A549 (cell line): ENCODE measurements at regions not wholly inside any gene's neighbourhood (a gene's known extent, or its start where the extent isn't known, plus 50 kb on each side); places are given as distances from the start of the nearest gene placed in this dataset.

Experiments used
- CBX2 ChIP-seq: fragments of 200-600 bp; sonication (generic); IDR thresholded peaks from 2 replicates; pipeline ENCODE4 v1.6.1; 2016; ENCODE audit warnings: low read depth, mild to moderate bottlenecking, borderline replicate concordance
- CEBPB ChIP-seq, 2 experiments: fragments of >200 bp in 1 of 2; sonication (Bioruptor Twin) in 1 of 2; formaldehyde crosslinking in 1 of 2; IDR thresholded peaks; 2 replicates each; pipeline ENCODE4 v1.6.1; 2012 to 2016
- CTCF ChIP-seq: fragments of >200 bp; sonication (Bioruptor Twin); formaldehyde crosslinking; IDR thresholded peaks from 3 replicates; pipeline ENCODE4 v1.5.1; 2016
- ELK1 ChIP-seq: fragments of 150-350 bp; IDR thresholded peaks from 2 replicates; pipeline ENCODE4 v1.6.1; 2014; ENCODE audit warnings: low read depth, mild to moderate bottlenecking, low read length
- HOXA7 ChIP-seq: fragments of 250-450 bp; sonication (Bioruptor Pico); IDR thresholded peaks from 2 replicates; pipeline ENCODE4 v1.5.0; 2020; ENCODE audit warnings: mild to moderate bottlenecking, moderate library complexity
- KDM1A ChIP-seq: fragments of 200-600 bp; sonication (generic); IDR thresholded peaks from 2 replicates; pipeline ENCODE4 v1.6.1; 2016; ENCODE audit warnings: low read depth, mild to moderate bottlenecking
- MAZ ChIP-seq: fragments of 150-350 bp; IDR thresholded peaks from 2 replicates; pipeline ENCODE4 v1.6.1; 2014; ENCODE audit warnings: antibody characterized with exemption, low read depth, low read length, borderline replicate concordance
- USF2 ChIP-seq: fragments of 450-650 bp; IDR thresholded peaks from 2 replicates; pipeline ENCODE4 v1.6.1; 2014; ENCODE audit warnings: antibody characterized with exemption

GRCh38 chr5:50967563-50968355, 301.3 kb downstream of the PARP8 start:
- TF ChIP-seq USF2 (no peak), MAZ (no peak), HOXA7 (CRISPR knock-in tag) (no peak), CTCF (no peak), ELK1 (no peak), KDM1A (no peak), CBX2 (no peak), CEBPB (IDR thresholded peaks at IDR 0.05) (no peak)
